Astrocyte of the cerebellum (primary cell): ENCODE measurements at regions not wholly inside any gene's neighbourhood (a gene's known extent, or its start where the extent isn't known, plus 50 kb on each side); places are given as distances from the start of the nearest gene placed in this dataset.

Experiments
- DNase-seq: peaks from one replicate; pipeline ENCODE4 v3.0.0-alpha.2; 2011; ENCODE audit warnings: low read depth
- H3K4me3 ChIP-seq: 2 replicates; pipeline ENCODE4 v1.5.1; 2011; ENCODE audit warnings: mild to moderate bottlenecking, low read depth, low read length, moderate library complexity
- in situ Hi-C: cut with HindIII; loops from 2 replicates; pipeline ENCODE4 v1.10.0; 2017; ENCODE audit warnings: low sequenced_read_pairs
- TF ChIP-seq, protein P1 (sequence below): IDR thresholded peaks from 2 replicates; pipeline ENCODE4 v1.5.1; 2012; ENCODE audit warnings: low read length, low read depth, moderate library complexity, mild to moderate bottlenecking; ENCODE audit errors: missing control alignments

DNA sequence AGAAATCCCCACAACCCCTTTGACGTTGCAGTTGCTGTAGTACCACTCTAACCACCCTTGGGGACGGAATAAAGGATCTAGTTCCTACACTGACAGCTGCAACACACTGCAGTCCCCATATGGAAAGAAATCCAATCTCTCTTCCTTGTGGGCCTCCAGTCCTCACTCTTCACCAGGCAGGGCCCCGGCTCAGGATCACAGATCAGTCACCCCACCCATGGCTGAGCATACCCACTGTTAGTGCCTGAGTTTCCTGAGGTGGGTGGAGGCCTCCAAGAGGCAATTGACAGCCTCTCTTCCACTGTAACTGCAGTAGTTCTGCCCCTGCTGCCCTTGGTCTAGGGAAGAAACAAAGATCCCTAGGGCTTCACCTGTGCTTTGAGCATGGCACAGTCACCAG, 670.0 kb upstream of the CDH2 start:
- DNase-seq: no peak
- in situ Hi-C loops: no loop called here
- H3K4me3 ChIP-seq: no peak overlapping the region
- TF ChIP-seq, protein P1, sequence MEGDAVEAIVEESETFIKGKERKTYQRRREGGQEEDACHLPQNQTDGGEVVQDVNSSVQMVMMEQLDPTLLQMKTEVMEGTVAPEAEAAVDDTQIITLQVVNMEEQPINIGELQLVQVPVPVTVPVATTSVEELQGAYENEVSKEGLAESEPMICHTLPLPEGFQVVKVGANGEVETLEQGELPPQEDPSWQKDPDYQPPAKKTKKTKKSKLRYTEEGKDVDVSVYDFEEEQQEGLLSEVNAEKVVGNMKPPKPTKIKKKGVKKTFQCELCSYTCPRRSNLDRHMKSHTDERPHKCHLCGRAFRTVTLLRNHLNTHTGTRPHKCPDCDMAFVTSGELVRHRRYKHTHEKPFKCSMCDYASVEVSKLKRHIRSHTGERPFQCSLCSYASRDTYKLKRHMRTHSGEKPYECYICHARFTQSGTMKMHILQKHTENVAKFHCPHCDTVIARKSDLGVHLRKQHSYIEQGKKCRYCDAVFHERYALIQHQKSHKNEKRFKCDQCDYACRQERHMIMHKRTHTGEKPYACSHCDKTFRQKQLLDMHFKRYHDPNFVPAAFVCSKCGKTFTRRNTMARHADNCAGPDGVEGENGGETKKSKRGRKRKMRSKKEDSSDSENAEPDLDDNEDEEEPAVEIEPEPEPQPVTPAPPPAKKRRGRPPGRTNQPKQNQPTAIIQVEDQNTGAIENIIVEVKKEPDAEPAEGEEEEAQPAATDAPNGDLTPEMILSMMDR: no peak

DNA sequence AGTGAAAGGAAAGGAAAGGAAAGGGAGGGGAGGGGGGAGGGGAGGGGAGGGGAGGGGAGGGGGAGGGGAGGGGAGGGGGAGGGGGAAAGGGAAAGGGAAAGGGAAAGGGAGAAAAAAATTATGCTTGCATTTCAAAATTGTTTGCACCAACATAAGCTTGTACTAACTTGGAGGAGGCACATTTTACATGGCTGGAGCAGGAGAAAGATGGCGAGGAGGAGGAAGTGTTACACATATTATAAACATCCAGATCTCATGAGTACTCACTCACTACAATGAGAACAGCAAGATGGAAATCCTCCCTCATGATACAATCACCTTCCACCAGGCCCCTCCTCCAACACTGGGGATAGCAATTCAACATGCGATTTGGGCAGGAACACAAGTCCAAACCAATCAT, 660.2 kb upstream of the CDH2 start:
- H3K4me3 ChIP-seq: no peak overlapping the region
- DNase-seq: no peak
- in situ Hi-C loops: no loop called here
- TF ChIP-seq, protein P1: no peak

DNA sequence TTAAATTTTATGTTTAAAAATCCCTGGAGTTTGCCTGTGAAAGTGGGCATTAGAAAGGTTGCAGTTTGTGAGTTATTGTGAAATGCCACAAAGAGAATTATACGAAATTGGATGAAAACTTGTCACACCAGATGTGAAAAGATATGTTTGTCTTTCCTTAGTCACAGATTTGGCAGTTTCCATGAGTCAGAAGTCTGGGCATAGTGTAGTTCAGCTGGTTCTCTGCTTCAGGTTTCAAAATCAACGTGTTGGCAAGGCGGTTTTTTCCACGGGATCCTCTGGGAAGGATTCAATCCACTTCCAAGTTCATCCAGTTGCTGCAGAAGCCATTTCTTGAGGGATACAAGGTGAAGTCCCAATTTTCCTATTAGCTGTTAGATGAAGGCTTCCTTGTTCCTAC, 658.0 kb upstream of the CDH2 start:
- in situ Hi-C loops: no loop called here
- peak; percentile 2 for DNase-seq
- TF ChIP-seq, protein P1: no peak
- no peak overlapping the region for H3K4me3 ChIP-seq

DNA sequence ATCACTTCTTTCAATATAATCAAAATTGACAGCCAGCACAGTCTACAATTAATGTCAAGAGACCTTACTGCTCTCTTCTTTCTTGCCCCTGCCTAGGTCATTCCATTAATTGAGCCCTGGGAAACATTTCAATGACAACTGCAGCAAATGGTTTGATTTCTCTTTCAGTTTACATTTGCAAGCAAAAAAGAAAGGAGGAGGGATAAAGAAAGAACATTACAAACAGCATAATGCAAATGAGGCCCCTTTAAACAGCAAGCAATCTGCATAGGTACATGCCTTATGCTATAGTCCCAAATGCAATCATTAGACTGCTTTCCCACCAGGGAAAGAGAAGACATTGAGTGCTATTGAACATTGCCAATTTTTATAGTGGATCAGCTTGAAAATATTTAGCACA, 655.0 kb upstream of the CDH2 start:
- in situ Hi-C loops: no loop called here
- no peak for DNase-seq
- no peak overlapping the region for H3K4me3 ChIP-seq
- TF ChIP-seq, protein P1: no peak

DNA sequence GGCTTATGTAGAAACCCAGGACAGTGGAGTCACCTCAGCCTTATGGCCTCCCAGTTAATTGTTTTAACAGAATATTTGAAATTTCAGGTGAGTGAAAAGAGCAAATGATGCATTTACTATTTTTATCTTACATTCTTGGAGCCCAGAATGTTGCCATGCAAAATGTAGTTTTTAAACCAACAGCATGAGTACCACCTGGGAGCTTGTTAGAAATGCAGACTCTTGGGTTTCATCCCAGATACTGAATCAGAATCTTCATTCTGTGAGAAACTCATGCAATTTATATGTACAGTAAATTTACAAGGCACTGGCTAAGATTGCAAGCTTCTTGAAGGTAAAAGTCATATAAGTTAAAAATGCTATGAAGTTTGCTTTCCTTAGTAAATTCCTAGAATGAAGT, 654.5 kb upstream of the CDH2 start:
- DNase-seq: no peak
- in situ Hi-C loops: no loop called here
- H3K4me3 ChIP-seq: no peak overlapping the region
- TF ChIP-seq, protein P1: no peak

DNA sequence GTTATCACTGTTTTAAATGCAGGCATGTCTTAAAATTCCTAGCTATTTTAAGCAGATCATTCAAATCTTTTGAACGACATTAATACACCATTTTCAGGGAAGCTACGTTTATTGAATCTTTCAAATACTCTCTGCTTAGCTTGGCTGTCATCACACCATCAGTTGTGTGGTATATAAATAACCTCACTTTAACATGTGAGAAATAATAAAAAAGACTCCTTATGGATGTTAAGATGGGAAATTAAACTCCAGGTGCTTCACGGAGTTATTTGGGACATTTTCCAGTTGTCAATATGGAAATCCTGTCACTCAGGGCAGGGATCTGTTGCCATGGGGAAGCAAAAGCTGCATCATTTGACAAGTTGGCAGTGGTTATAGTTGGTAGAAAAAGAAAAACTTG, 649.2 kb upstream of the CDH2 start:
- no peak overlapping the region for H3K4me3 ChIP-seq
- in situ Hi-C loops: no loop called here
- TF ChIP-seq, protein P1: no peak
- DNase-seq: no peak

DNA sequence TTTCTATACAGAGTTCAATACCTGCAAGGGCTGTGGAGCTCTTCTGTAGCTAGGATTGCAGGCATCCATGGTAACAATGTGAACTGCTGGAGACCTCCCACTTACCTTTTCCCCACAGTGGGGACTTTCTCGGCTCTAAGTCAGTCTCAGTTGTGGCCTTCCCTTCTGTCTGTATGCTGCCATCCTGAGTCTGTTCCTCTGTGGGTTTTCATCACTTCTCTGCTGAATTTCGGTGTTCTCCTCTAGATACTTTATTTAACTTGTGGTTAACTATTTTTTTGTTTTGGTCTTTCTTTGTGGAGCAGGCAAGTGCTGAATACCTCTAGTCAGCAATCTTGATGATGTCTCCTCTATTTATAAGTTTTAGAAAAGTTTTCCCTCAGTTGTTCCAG, 647.2 kb upstream of the CDH2 start:
- in situ Hi-C loops: no loop called here
- no peak for DNase-seq
- no peak overlapping the region for H3K4me3 ChIP-seq

More for the DNA sequence above, 647.2 kb upstream of the CDH2 start:
- TF ChIP-seq, protein P1: no peak
